H9 (cell line): ENCODE measurements at regions not wholly inside any gene's neighbourhood (a gene's known extent, or its start where the extent isn't known, plus 50 kb on each side); places are given as distances from the start of the nearest gene placed in this dataset.
A peak's percentile ranks its signal among the peaks of the same experiment; 100 is the strongest.

ENCODE experiments used
- DNase-seq: peaks from one replicate; pipeline ENCODE4 v3.0.0-alpha.2; 2017
- H2AFZ ChIP-seq: one replicate; pipeline ENCODE4 v1.6.1; 2013; ENCODE audit warnings: mild to moderate bottlenecking, low read length, control low read depth, moderate library complexity
- H2AK5ac ChIP-seq: 2 replicates; pipeline ENCODE4 v1.6.1; 2013; ENCODE audit warnings: low read length, control low read depth, mixed read lengths; ENCODE audit not compliant: insufficient read length
- H2BK120ac ChIP-seq: one replicate; pipeline ENCODE4 v1.6.1; 2013; ENCODE audit warnings: low read depth, mild to moderate bottlenecking, low read length, control low read depth, inconsistent platforms; ENCODE audit not compliant: poor library complexity, severe bottlenecking
- H2BK12ac ChIP-seq: 2 replicates; pipeline ENCODE4 v1.6.1; 2013; ENCODE audit warnings: low read length, control low read depth, mixed read lengths, low read depth; ENCODE audit not compliant: insufficient read length
- H2BK15ac ChIP-seq: 2 replicates; pipeline ENCODE4 v1.6.1; 2013; ENCODE audit warnings: low read depth, low read length, control low read depth
- H2BK20ac ChIP-seq: one replicate; pipeline ENCODE4 v1.6.1; 2013; ENCODE audit warnings: low read depth, mild to moderate bottlenecking, low read length, control low read depth, inconsistent platforms; ENCODE audit not compliant: poor library complexity, severe bottlenecking
- H2BK5ac ChIP-seq: 2 replicates; pipeline ENCODE4 v1.6.1; 2013; ENCODE audit warnings: low read length, control low read depth, mixed read lengths; ENCODE audit not compliant: insufficient read length
- H3K14ac ChIP-seq: 2 replicates; pipeline ENCODE4 v1.6.1; 2013; ENCODE audit warnings: low read length, control low read depth; ENCODE audit not compliant: insufficient read depth
- H3K18ac ChIP-seq: 2 replicates; pipeline ENCODE4 v1.6.1; 2013; ENCODE audit warnings: low read depth, mild to moderate bottlenecking, mixed read lengths, low read length, control low read depth; ENCODE audit not compliant: insufficient read length
- H3K23ac ChIP-seq: 2 replicates; pipeline ENCODE4 v1.6.1; 2013; ENCODE audit warnings: low read length, control low read depth, mixed read lengths, low read depth; ENCODE audit not compliant: insufficient read length
- H3K23me2 ChIP-seq: 2 replicates; pipeline ENCODE4 v1.6.1; 2013; ENCODE audit warnings: low read depth, mild to moderate bottlenecking, mixed read lengths, low read length, control low read depth; ENCODE audit not compliant: insufficient read length, poor library complexity, severe bottlenecking
- H3K27ac ChIP-seq: 2 replicates; pipeline ENCODE4 v1.5.1; 2013; ENCODE audit warnings: low read length, control low read depth, mixed read lengths, low read depth; ENCODE audit not compliant: insufficient read length
- H3K27me3 ChIP-seq: 2 replicates; pipeline ENCODE4 v1.6.1; 2013; ENCODE audit warnings: low read length, control low read depth, inconsistent platforms; ENCODE audit not compliant: insufficient read depth
- H3K4ac ChIP-seq: 2 replicates; pipeline ENCODE4 v1.6.1; 2013; ENCODE audit warnings: low read depth, mild to moderate bottlenecking, control low read depth, inconsistent platforms, low read length, moderate library complexity
- H3K4me1 ChIP-seq: 2 replicates; pipeline ENCODE4 v1.6.1; 2013; ENCODE audit warnings: low read length, control low read depth, inconsistent platforms; ENCODE audit not compliant: insufficient read depth
- H3K4me2 ChIP-seq: 2 replicates; pipeline ENCODE4 v1.6.1; 2013; ENCODE audit warnings: low read length, control low read depth, mixed read lengths; ENCODE audit not compliant: insufficient read length, insufficient read depth
- H3K56ac ChIP-seq: 2 replicates; pipeline ENCODE4 v1.6.1; 2013; ENCODE audit warnings: low read depth, mild to moderate bottlenecking, mixed read lengths, low read length, control low read depth; ENCODE audit not compliant: insufficient read length
- H3K79me1 ChIP-seq: 2 replicates; pipeline ENCODE4 v1.6.1; 2013; ENCODE audit warnings: low read depth, mild to moderate bottlenecking, moderate library complexity, low read length, control low read depth, inconsistent platforms; ENCODE audit not compliant: insufficient read depth, poor library complexity, severe bottlenecking
- H3K79me2 ChIP-seq: 2 replicates; pipeline ENCODE4 v1.6.1; 2013; ENCODE audit warnings: low read length, control low read depth, inconsistent platforms; ENCODE audit not compliant: insufficient read depth
- H3K9ac ChIP-seq: 2 replicates; pipeline ENCODE4 v1.6.1; 2013; ENCODE audit warnings: low read length, control low read depth, mixed read lengths; ENCODE audit not compliant: insufficient read length; ENCODE audit errors: extremely low read depth
- H3K9me3 ChIP-seq: one replicate; pipeline ENCODE4 v1.6.1; 2013; ENCODE audit warnings: low read depth, low read length, inconsistent platforms; ENCODE audit not compliant: control insufficient read depth
- H3T11ph ChIP-seq: one replicate; pipeline ENCODE4 v1.6.1; 2013; ENCODE audit warnings: mild to moderate bottlenecking, low read length, control low read depth, inconsistent platforms
- H4K20me1 ChIP-seq: one replicate; pipeline ENCODE4 v1.6.1; 2013; ENCODE audit not compliant: control insufficient read depth, insufficient read length, insufficient read depth
- H4K5ac ChIP-seq: 2 replicates; pipeline ENCODE4 v1.6.1; 2013; ENCODE audit warnings: low read depth, mild to moderate bottlenecking, mixed read lengths, low read length, control low read depth; ENCODE audit not compliant: insufficient read length
- H4K8ac ChIP-seq: replicated peaks from 2 replicates; pipeline ENCODE4 v1.6.1; 2013; ENCODE audit warnings: low read length, control low read depth, mixed read lengths, low read depth; ENCODE audit not compliant: insufficient read length
- H4K91ac ChIP-seq: 2 replicates; pipeline ENCODE4 v1.6.1; 2013; ENCODE audit warnings: low read depth, mild to moderate bottlenecking, moderate library complexity, mixed read lengths, low read length, control low read depth; ENCODE audit not compliant: insufficient read length
- H3K27ac Mint-ChIP-seq, 3 experiments: 2 replicates in 2 of 3; 3 replicates in 1 of 3; pipeline ENCODE4 v1.8.0; 2020 to 2021; ENCODE audit warnings: mixed read lengths in 3 of 3, mild to moderate bottlenecking in 1 of 3, moderate library complexity in 1 of 3
- H3K27me3 Mint-ChIP-seq: 2 replicates; pipeline ENCODE4 v1.8.0; 2021; ENCODE audit warnings: low read depth, mild to moderate bottlenecking, moderate library complexity, mixed read lengths
- H3K36me3 Mint-ChIP-seq, 3 experiments: 2 replicates in 2 of 3; 3 replicates in 1 of 3; pipeline ENCODE4 v1.8.0; 2020 to 2021; ENCODE audit warnings: low read depth in 3 of 3, mixed read lengths in 3 of 3; ENCODE audit not compliant: insufficient read depth in 1 of 3
- H3K4me1 Mint-ChIP-seq, 2 experiments: 2 replicates each; pipeline ENCODE4 v1.8.0; 2020; ENCODE audit warnings: mixed read lengths in 2 of 2
- H3K4me3 Mint-ChIP-seq, 2 experiments: 2 replicates in 1 of 2; 3 replicates in 1 of 2; pipeline ENCODE4 v1.8.0; 2020 to 2021; ENCODE audit warnings: mild to moderate bottlenecking in 2 of 2, mixed read lengths in 2 of 2, moderate library complexity in 1 of 2
- H3K9me3 Mint-ChIP-seq, 2 experiments: 2 replicates in 1 of 2; 3 replicates in 1 of 2; pipeline ENCODE4 v1.8.0; 2020; ENCODE audit warnings: mild to moderate bottlenecking in 2 of 2, mixed read lengths in 2 of 2, moderate library complexity in 1 of 2
- WGBS: extraction: QIAGEN DNeasy Blood & Tissue Kit; methylation state at CpG from one replicate; pipeline ENCODE4 v1.1.7; 2013; ENCODE audit warnings: missing lambda C conversion rate, low lambda C conversion rate, mixed read lengths; ENCODE audit not compliant: insufficient read length; ENCODE audit errors: extremely low coverage; 5-methylcytosine and 5-hydroxymethylcytosine counted together
- TF ChIP-seq, protein P1 (sequence below): fragments of 200-600 bp; sonication (generic); conservative IDR thresholded peaks from 3 replicates; pipeline ENCODE4 v1.8.0; 2021; ENCODE audit warnings: antibody characterized with exemption, mild to moderate bottlenecking

DNA sequence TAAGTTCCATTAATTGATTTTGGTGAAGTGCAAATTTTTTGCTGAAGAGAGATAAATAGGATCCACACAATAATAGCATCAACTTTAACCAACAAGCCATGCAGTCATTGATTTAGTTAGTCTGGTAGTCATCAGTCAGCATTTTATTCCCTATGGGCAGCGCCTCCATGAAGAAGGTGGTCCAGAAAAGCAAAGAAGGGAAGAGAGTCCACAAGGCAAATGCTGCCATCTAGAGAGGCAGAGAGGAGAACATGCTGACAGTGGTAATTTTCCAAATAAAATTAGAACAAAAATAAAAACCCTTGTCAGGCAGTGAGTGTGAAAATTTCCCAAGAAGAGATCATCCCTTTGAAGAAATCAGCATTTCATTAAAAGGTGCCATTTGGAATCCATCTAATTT is 366.7 kb upstream of the FAM241A start:
- Histone ChIP-seq H3K27me3 (no peaks in the 10 kb centered on the region), H3K56ac (no peak overlapping the region), H3K14ac (no peak overlapping the region), H3K4me2 (no peak overlapping the region), H2BK20ac (no peak overlapping the region), H3K9me3 (no peaks in the 10 kb centered on the region), H2AFZ (no peak overlapping the region), H4K5ac (no peak overlapping the region), H4K8ac (no peak overlapping the region), H4K20me1 (no peaks in the 10 kb centered on the region), H3K4ac (no peak overlapping the region), H3K9ac (no peak overlapping the region), H3K27ac (no peak overlapping the region), H3K79me1 (no peaks in the 10 kb centered on the region), H2BK5ac (no peak overlapping the region), H3K23me2 (no peaks in the 10 kb centered on the region), H2BK120ac (no peak overlapping the region), H3K23ac (no peak overlapping the region), H3K79me2 (no peaks in the 10 kb centered on the region), H2BK15ac (no peak overlapping the region), H4K91ac (no peak overlapping the region), H2AK5ac (no peak overlapping the region), H3T11ph (no peak overlapping the region), H3K4me1 (no peaks in the 10 kb centered on the region; the same call in 1 of the 2 replicates), H2BK12ac (no peak overlapping the region), H3K18ac (no peak overlapping the region)
- no peaks in the 10 kb centered on the region for H3K9me3 Mint-ChIP-seq
- peaks cover 0 to 6% of the 10 kb centered on the region in 2 experiments; a peak in 2 of 4 replicates for H3K4me1 Mint-ChIP-seq
- H3K4me3 Mint-ChIP-seq: no peak overlapping the region
- no peaks in the 10 kb centered on the region for H3K27me3 Mint-ChIP-seq
- H3K27ac Mint-ChIP-seq: no peak overlapping the region
- H3K36me3 Mint-ChIP-seq: no peaks in the 10 kb centered on the region
- TF ChIP-seq, protein P1, sequence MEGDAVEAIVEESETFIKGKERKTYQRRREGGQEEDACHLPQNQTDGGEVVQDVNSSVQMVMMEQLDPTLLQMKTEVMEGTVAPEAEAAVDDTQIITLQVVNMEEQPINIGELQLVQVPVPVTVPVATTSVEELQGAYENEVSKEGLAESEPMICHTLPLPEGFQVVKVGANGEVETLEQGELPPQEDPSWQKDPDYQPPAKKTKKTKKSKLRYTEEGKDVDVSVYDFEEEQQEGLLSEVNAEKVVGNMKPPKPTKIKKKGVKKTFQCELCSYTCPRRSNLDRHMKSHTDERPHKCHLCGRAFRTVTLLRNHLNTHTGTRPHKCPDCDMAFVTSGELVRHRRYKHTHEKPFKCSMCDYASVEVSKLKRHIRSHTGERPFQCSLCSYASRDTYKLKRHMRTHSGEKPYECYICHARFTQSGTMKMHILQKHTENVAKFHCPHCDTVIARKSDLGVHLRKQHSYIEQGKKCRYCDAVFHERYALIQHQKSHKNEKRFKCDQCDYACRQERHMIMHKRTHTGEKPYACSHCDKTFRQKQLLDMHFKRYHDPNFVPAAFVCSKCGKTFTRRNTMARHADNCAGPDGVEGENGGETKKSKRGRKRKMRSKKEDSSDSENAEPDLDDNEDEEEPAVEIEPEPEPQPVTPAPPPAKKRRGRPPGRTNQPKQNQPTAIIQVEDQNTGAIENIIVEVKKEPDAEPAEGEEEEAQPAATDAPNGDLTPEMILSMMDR: peak; percentile 60; the same call in 2 of the 3 replicates
- DNase-seq: no peak
- WGBS: no CpG with 5 or more reads among the region's 1 CpG
